Spleen (tissue), 11 donors: ENCODE measurements at regions not wholly inside any gene's neighbourhood (a gene's known extent, or its start where the extent isn't known, plus 50 kb on each side); places are given as distances from the start of the nearest gene placed in this dataset.

Experiments used
- DNase-seq: peaks from one replicate; pipeline ENCODE4 v3.0.0-alpha.2; 2020
- H3K27ac ChIP-seq, 8 donors: fragments of 200-600 bp; sonication (generic) in 7 of 8; 1 replicate in 4 of 8; 2 replicates in 4 of 8; pipeline versions ENCODE4 v1.5.0 to v1.8.0; 2016 to 2021; ENCODE audit warnings: inconsistent platforms in 4 of 8, mild to moderate bottlenecking in 4 of 8, moderate library complexity in 1 of 8
- H3K27me3 ChIP-seq, 7 donors: fragments of 200-600 bp; sonication (generic) in 6 of 7; replicated peaks in 1 of 7; 1 replicate in 4 of 7; 2 replicates in 3 of 7; pipeline versions ENCODE4 v1.5.0 to v1.8.0; 2016 to 2021; ENCODE audit warnings: inconsistent platforms in 3 of 7, mild to moderate bottlenecking in 1 of 7
- H3K36me3 ChIP-seq, 6 donors: fragments of 200-600 bp; sonication (generic) in 5 of 6; 1 replicate in 4 of 6; 2 replicates in 2 of 6; pipeline versions ENCODE4 v1.5.0 to v1.8.0; 2016 to 2021; ENCODE audit warnings: inconsistent platforms in 2 of 6
- H3K4me1 ChIP-seq, 6 donors: fragments of 200-600 bp; sonication (generic) in 5 of 6; 1 replicate in 3 of 6; 2 replicates in 3 of 6; pipeline versions ENCODE4 v1.5.0 to v1.8.0; 2016 to 2021; ENCODE audit warnings: inconsistent platforms in 3 of 6
- H3K4me3 ChIP-seq, 8 donors: fragments of 200-600 bp; sonication (generic) in 7 of 8; 1 replicate in 4 of 8; 2 replicates in 4 of 8; pipeline versions ENCODE4 v1.5.0 to v1.8.0; 2016 to 2021; ENCODE audit warnings: inconsistent platforms in 4 of 8, mild to moderate bottlenecking in 4 of 8, moderate library complexity in 2 of 8
- H3K9me3 ChIP-seq, 8 donors: fragments of 200-600 bp; sonication (generic) in 7 of 8; 1 replicate in 4 of 8; 2 replicates in 4 of 8; pipeline versions ENCODE4 v1.5.0 to v1.8.0; 2016 to 2021; ENCODE audit warnings: inconsistent platforms in 4 of 8
- POLR2A ChIP-seq, 3 donors: fragments of 450-650 bp; IDR thresholded peaks; one replicate each; pipeline ENCODE4 v1.5.1; 2017; ENCODE audit warnings: antibody characterized with exemption in 3 of 3, mild to moderate bottlenecking in 1 of 3
- POLR2AphosphoS5 ChIP-seq, 3 donors: sonication (generic); formaldehyde crosslinking; IDR thresholded peaks; one replicate each; pipeline ENCODE4 v1.5.1; 2017; ENCODE audit warnings: antibody characterized with exemption in 3 of 3
- WGBS, 5 donors: extraction: QIAGEN DNeasy Blood & Tissue Kit in 3 of 5; methylation state at CpG; one replicate each; pipeline versions ENCODE4 v1.1.5 to v1.1.7; 2013 to 2018; 5-methylcytosine and 5-hydroxymethylcytosine counted together
- intact Hi-C: fragments of 100-400 bp; cut with DNase I; formaldehyde crosslinking; loops from one replicate; pipeline ENCODE4 v1.15.0; 2023; ENCODE audit warnings: low total_unique reads
- TF ChIP-seq, protein P1 (sequence below), 11 experiments: fragments of 200-600 bp in 7 of 11; fragments of 450-650 bp in 4 of 11; sonication (generic) in 4 of 11; IDR thresholded peaks in 8 of 11; conservative IDR thresholded peaks in 3 of 11; 1 replicate in 7 of 11; 2 replicates in 4 of 11; pipeline versions ENCODE4 v1.4.0 to v1.8.0; 2016 to 2021; ENCODE audit warnings: antibody characterized with exemption in 11 of 11, inconsistent platforms in 4 of 11, mild to moderate bottlenecking in 1 of 11
- donor health status: healthy with polysubstance abuse.
- donor health status: DM: no; HTN: no; CAD: no; lungs with moderate emphysema.
- donor health status: DM: no; HTN: no; CAD: no.
- donor health status: Bipolar disorder and iron deficiency.
- donor health status: healthy.
- donor health status: DM: no; HTN: no; CAD: no.
- donor health status: DM: yes; HTN: yes; CAD: no.

DNA sequence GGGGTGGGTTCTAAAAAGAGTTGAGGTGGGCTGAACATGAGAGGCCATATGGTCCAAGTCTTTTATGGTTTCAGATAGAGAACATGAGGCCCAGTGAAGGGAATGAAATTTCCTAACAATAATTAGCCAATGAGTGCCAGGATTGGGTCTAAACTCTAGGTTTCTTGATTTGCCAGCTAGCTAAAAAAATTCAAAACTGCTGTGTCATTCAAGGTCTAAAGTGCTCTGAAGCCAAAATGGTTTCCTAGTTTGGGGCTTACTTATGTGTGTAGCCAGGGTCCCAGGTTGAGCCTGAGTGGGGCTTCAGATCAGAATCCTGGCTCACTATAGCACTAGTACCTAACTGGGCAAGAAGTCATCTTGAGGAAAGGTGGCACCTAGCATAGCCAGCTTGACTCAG is 55.3 kb upstream of the SYN2 start:
- intact Hi-C loops, result no loop called here
- no peak for TF ChIP-seq POLR2A (IDR thresholded peaks at IDR 0.05)
- TF ChIP-seq POLR2AphosphoS5 (IDR thresholded peaks at IDR 0.05), result no peak
- TF ChIP-seq, protein P1, sequence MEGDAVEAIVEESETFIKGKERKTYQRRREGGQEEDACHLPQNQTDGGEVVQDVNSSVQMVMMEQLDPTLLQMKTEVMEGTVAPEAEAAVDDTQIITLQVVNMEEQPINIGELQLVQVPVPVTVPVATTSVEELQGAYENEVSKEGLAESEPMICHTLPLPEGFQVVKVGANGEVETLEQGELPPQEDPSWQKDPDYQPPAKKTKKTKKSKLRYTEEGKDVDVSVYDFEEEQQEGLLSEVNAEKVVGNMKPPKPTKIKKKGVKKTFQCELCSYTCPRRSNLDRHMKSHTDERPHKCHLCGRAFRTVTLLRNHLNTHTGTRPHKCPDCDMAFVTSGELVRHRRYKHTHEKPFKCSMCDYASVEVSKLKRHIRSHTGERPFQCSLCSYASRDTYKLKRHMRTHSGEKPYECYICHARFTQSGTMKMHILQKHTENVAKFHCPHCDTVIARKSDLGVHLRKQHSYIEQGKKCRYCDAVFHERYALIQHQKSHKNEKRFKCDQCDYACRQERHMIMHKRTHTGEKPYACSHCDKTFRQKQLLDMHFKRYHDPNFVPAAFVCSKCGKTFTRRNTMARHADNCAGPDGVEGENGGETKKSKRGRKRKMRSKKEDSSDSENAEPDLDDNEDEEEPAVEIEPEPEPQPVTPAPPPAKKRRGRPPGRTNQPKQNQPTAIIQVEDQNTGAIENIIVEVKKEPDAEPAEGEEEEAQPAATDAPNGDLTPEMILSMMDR (IDR thresholded peaks at IDR 0.05 in 8 of 11, conservative IDR thresholded peaks at IDR 0.05 in 3 of 11), result no peak

DNA sequence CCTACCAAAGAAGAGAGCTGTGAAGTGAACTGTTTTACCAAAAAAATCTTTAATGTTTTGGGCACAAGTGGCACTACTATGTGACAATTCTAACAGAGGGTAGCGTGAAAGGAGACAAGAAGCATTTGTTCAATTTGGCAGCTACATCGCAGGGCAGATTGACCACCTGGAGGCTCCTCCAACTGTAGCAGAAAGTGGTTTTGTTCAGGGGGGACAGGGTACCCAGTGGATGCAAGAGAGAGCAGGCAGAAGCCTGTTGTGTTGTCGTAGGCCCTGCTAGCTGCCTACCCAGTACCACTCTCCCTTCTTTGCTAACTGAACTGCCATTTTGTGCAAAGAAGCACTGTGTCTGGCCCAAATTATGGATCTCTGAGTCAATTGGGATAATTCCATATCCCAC is 54.8 kb upstream of the SYN2 start:
- H3K4me3 ChIP-seq, result no peak overlapping the region
- no peaks in the 10 kb centered on the region for H3K4me1 ChIP-seq
- H3K27ac ChIP-seq, result no peak overlapping the region
- intact Hi-C loops, result no loop called here
- no peaks in the 10 kb centered on the region for H3K36me3 ChIP-seq
- no peak for DNase-seq
- WGBS, 5 donors, result 78 to 89% (median 83%) methylated on average over 3 of the region's 3 CpGs
- H3K9me3 ChIP-seq, result no peaks in the 10 kb centered on the region
- TF ChIP-seq, protein P1 (IDR thresholded peaks at IDR 0.05 in 8 of 11, conservative IDR thresholded peaks at IDR 0.05 in 3 of 11), result no peak
- H3K27me3 ChIP-seq, result peaks cover 0 to 33% (median 0%) of the 10 kb centered on the region in 7 donors

More for the DNA sequence above, 55.3 kb upstream of the SYN2 start:
- no peak overlapping the region for H3K4me3 ChIP-seq
- no peak for DNase-seq
- no peak overlapping the region for H3K27ac ChIP-seq
- H3K27me3 ChIP-seq, result peaks cover 0 to 33% (median 0%) of the 10 kb centered on the region in 7 donors
- H3K4me1 ChIP-seq, result no peaks in the 10 kb centered on the region
- no peaks in the 10 kb centered on the region for H3K36me3 ChIP-seq
- no peaks in the 10 kb centered on the region for H3K9me3 ChIP-seq

DNA sequence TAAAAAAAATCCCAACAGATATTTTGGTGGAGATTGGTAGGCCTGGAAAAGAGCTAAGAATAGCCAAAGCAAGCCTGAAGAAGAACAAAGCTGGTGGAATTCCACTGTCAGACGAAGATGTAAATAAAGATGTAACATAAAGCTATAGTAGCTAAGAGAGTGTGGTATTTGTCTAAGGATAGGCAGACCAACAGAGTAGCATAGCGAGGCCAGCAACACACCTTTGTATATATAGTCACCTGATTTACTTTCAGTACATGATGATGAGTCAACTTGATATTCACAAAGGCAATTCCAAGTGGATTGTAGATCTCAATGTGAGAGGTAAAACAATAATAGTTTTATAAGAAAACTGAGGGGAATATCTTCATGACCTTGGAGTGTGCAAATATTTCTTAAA is 53.6 kb upstream of the SYN2 start:
- Histone ChIP-seq H3K4me3 (no peak overlapping the region), H3K27ac (no peak overlapping the region), H3K4me1 (no peaks in the 10 kb centered on the region), H3K27me3 (peaks cover 0 to 33% (median 0%) of the 10 kb centered on the region in 7 donors), H3K9me3 (no peaks in the 10 kb centered on the region), H3K36me3 (no peaks in the 10 kb centered on the region)
- intact Hi-C loops, result no loop called here
- DNase-seq, result no peak
- no peak for TF ChIP-seq POLR2AphosphoS5 (IDR thresholded peaks at IDR 0.05)
- no peak for TF ChIP-seq POLR2A (IDR thresholded peaks at IDR 0.05)
- TF ChIP-seq, protein P1 (IDR thresholded peaks at IDR 0.05 in 8 of 11, conservative IDR thresholded peaks at IDR 0.05 in 3 of 11), result no peak
- WGBS, 5 donors, result 78 to 88% (median 82%) methylated on average over 2 of the region's 2 CpGs

DNA sequence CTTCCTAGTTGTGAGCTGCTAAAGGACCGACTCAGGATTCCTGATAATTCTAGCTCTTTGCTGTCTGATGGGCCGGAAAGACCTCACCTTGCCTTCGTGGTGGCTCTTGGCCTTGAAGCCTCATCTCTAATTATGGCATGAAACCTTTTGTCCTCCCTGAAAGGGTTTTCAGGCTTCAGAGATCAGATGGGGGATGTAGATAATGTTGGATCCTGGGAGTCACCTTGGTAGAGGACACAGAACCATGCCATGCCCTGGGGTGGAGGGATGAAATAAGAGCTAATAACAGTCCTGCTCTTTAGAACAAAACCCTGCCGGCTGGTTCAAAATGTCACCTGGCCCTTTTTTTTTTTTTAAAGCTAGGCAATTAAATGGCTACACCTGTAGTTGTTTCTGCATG is 50.8 kb upstream of the SYN2 start:
- DNase-seq, result no peak
- WGBS, 5 donors, result 64 to 81% (median 77%) methylated on average over 4 of the region's 4 CpGs
- no peak for TF ChIP-seq POLR2AphosphoS5 (IDR thresholded peaks at IDR 0.05)
- TF ChIP-seq, protein P1 (IDR thresholded peaks at IDR 0.05 in 8 of 11, conservative IDR thresholded peaks at IDR 0.05 in 3 of 11), result no peak
- TF ChIP-seq POLR2A (IDR thresholded peaks at IDR 0.05), result no peak

More for the DNA sequence above, 50.8 kb upstream of the SYN2 start:
- no peak overlapping the region for H3K4me3 ChIP-seq
- intact Hi-C loops, result no loop called here
- H3K4me1 ChIP-seq, result no peaks in the 10 kb centered on the region
- H3K27me3 ChIP-seq, result peaks cover 0 to 28% (median 0%) of the 10 kb centered on the region in 7 donors
- no peaks in the 10 kb centered on the region for H3K9me3 ChIP-seq
- no peak overlapping the region for H3K27ac ChIP-seq
- no peaks in the 10 kb centered on the region for H3K36me3 ChIP-seq
